Stimulated activated naive CD4-positive, alpha-beta T cell treated with Interleukin-2 at 50 U/mL for 16 hours (primary cell): ENCODE measurements at regions not wholly inside any gene's neighbourhood (a gene's known extent, or its start where the extent isn't known, plus 50 kb on each side); places are given as distances from the start of the nearest gene placed in this dataset.
"Not testable (repeated sequence)": the region's sequence is repeated elsewhere in the genome, so short reads cannot be mapped to it uniquely, and the experiment has no call there.

Experiments
- DNase-seq: peaks from one replicate; lab custom pipeline; 2025; lab: John Stamatoyannopoulos, UW

GRCh38 chr9:73095425-73095824 is 56.2 kb upstream of the ANXA1 start:
- no peak for DNase-seq

GRCh38 chr9:73093740-73094379 is 57.8 kb upstream of the ANXA1 start:
- DNase-seq = no peak

GRCh38 chr9:73093016-73093739 is 58.5 kb upstream of the ANXA1 start:
- no peak for DNase-seq

DNA sequence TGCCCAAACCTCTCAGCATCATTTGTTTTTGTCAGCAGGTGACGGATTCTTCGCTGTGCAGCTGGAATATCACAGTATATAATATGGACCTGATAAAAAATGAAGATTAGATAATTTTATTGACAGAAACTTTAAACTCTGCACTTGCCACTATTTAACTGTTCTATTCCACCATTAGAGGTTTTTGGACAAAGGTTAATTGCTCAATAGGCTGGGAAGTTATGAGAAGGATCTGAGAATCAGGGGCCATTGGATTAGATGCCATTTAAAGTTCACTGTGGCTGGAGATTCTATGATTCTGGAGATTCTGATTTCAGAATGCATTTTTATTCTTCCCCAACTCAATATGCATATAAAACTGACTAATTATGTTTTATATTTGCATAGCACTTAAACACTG is 59.8 kb upstream of the ANXA1 start:
- DNase-seq = no peak

GRCh38 chr9:73090214-73090613 is 61.5 kb upstream of the ANXA1 start:
- no peak for DNase-seq

GRCh38 chr9:73089304-73089985 is 62.2 kb upstream of the ANXA1 start:
- no peak for DNase-seq

DNA sequence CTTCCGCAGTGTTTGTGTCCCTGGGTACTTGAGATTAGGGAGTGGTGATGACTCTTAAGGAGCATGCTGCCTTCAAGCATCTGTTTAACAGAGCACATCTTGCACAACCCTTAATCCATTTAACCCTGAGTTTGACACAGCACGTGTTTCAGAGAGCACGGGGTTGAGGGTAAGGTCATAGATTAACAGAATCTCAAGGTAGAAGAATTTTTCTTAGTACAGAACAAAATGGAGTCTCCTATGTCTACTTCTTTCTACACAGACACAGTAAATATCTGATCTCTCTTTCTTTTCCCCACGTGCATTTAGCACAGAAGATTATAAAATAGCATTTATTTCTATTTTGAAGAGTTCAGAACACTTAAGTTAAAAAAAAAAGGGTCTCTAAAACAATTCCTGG is 63.8 kb upstream of the ANXA1 start:
- DNase-seq = not testable (repeated sequence)

DNA sequence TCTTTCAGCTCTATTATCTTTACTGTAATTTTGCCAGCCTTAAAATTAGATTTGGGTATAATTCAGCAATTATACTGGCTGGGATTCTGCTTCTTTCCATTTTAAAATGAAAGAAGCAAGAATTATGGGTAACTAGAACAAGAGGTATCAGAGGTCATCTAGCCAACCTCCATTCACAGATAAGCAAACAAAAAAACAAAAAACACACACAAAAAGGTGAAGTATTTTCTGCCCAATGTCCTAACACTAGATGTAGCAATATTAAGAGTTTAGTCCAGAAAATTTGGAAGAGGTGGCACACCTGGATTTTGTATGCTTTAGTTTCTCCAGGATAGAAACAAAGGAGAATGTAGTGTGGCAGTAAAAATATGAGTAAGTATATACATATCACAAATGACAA is 68.1 kb upstream of the ANXA1 start:
- no peak for DNase-seq

DNA sequence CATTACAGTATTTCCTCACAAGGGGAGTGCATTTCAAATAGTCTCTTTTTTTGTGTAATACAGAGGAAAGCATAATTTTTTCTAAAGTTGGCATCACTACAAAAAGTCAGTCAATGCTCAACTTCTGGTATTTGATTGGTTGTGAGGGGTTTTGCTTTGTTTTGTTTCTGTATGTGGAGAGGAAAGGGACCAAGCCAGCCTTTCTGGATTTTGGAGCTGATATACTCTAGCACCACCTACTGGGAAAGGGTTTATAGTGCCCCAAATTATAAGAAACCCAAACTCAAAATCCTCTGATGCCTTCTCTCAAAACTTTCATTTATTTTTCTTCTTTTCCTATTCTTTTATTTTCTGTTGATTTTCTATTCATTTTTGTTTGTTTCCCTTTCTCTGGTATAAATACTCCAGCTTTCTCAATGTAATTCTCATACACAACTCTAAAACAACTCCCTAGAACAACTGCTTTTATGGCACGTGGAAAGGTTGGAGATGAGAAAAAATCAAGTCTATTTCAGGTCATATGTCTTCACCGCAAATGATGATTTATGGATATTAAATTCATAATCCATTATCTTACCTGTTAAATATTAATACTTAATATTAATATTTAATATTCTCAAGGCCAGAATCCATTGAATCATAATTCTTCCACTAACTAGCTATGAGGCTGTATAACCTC is 69.5 kb upstream of the ANXA1 start:
- DNase-seq = no peak

DNA sequence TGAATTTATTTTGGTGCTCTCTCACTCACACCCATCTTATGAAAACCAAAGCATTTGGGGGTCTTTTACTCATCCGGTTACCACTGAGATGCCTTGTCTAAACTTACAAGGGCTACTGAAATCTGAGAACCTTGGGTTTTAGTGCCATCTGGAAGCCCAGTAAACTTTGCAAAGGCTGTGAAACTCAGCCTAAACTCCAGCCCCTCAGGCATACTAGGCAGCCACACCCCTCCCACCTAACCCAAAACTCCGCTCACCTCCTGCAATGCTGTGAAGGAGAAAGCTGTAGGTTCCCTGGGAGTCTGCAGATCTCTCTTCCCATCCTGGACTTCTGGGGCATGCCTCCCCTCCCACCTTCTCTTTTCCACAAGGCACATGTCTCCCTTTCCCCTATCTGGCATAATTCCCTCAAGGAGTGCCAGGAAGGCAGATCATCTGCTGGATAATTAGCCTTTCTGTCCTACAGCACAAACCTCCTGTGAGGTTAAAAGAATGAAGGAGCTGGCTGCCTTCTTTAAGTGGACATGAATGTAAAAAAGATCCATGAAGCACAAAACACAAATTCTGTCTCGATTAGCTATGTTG is 71.5 kb upstream of the ANXA1 start:
- no peak for DNase-seq

DNA sequence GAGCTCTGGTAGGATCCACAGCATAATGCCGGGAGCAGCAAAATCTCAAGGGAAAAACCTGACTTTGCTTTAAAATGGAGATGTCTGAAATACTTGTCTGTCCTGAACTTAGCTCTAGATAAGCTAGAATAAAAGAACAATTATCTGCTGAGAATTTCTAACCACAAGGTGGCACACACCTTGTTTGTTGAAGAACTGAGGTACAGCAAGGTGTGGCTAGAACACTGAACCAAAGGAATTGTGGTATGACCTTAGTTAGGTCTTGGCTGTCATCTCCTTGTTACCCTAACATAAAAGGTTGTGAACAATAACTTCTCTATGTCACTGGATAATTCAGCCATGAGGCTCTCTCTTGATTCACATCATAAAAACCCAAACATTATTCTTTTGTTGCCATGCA is 72.3 kb upstream of the ANXA1 start:
- DNase-seq = no peak

DNA sequence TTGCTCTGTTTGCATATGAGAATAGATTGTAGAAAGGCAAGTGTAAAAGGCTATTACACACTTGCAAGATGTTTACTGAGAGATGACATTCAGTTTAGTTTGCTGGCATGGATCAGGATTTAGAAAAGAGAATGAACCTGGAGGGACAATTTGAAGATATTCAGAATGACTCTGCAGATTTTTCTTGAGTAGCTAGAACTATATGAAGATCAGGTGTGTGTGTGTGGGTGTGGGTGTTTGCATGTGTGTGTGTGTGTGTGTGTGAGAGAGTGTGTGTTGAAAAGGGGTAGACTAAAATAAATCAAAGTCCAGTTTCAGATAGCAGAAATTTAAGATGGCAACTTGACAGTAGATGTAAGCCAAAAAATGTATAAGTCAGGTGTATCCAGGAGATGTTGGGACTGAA is 74.0 kb upstream of the ANXA1 start:
- no peak for DNase-seq

- DNase-seq = no peak
Measured at GRCh38 chr9:73076970-73077369, 74.7 kb upstream of the ANXA1 start.

DNA sequence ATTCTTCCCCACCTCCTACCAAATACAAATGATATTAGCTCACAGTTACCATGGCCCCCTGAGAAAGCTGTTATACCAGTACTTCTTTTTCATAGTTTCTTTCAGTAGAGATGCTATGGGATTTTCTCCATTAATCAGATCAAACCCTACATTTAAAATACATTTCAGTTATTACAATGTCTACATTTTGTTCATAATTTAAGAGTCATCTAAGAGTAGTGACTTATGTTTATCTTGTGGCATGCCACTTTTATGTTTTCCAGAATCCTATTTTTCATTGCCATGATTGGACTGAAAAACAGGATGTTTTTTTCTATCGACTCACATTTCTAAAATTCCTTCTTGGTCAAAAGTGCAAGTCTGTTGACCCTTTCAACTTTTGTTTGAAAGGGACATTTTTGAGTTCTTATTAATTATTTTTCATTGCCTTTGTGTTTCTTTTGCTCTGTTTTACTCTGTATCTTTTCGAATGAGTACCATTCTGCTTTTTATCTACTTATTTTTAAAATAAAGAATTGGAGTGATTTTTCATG is 77.4 kb upstream of the ANXA1 start:
- DNase-seq = no peak

GRCh38 chr9:73073337-73074175 is 78.1 kb upstream of the ANXA1 start:
- no peak for DNase-seq

GRCh38 chr9:73067074-73067473 is 84.6 kb upstream of the ANXA1 start:
- no peak for DNase-seq

DNA sequence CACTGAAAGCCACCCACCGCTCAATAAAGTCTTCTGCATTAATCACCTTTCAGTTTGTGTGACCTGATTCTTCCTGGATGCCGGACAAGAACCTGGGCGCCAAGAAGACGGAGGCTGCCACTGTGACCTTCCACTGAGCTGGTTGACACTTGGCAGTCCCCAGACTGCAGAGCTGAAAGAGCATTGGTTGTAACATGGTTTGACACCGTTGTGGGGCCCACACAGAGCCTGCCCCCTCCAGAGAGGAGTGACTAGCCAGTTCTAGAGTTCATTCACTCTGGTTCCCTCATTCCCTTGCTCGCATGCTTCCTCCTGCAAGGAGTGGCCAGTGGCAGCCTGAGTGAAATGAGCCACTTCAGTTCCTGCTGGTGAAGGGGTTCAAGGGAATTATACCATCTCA is 86.2 kb upstream of the ANXA1 start:
- no peak for DNase-seq

GRCh38 chr9:73064315-73064714 is 87.3 kb upstream of the ANXA1 start:
- DNase-seq = no peak

DNA sequence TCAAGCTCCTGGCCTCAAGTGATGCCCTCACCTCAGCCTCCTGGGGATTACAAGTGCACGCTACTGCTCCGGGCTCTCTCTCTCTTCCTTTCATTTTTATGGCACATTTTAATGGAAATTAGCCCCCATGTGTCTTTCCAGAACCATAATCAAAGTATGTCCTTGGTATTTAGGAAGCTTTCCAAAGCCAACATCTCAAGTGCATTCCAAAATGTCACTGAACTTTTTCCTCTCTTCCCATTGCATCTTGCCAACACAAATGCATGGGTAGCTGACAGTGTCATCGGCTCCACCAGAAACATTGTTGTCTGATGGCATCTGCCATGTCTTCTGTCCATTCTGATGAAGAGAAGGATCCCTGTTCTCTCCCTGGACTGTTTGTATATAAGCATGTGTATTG is 90.5 kb upstream of the ANXA1 start:
- no peak for DNase-seq

DNA sequence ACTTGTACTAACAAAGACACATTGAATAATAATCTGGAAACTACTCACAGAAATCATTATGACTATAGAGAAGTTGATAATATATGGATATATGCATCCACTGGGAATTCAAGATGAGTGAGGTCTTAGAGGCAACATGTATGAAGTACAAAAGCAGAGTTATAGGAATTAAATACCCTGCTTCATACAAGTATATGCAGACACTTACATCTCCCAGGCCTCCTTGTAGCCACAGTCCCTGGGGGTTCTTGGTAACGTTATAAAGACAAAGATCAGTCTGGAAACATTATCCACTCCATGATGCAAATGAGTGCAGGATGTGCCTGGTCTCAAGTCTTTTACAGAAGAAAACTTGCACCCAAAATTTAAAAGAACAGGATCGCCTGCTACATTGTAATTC is 92.4 kb upstream of the ANXA1 start:
- DNase-seq = no peak

GRCh38 chr9:73056245-73056644 is 95.4 kb upstream of the ANXA1 start:
- no peak for DNase-seq
